CD4-positive, alpha-beta T cell (primary cell): ENCODE measurements at regions not wholly inside any gene's neighbourhood (a gene's known extent, or its start where the extent isn't known, plus 50 kb on each side); places are given as distances from the start of the nearest gene placed in this dataset.

ENCODE experiments used
- ATAC-seq: fragments of 200-7000 bp; cut with Tn5 transposase; one replicate; pipeline ENCODE4 v1.10.0; 2022; ENCODE audit warnings: mild to moderate bottlenecking; ENCODE audit not compliant: poor library complexity
- CTCF ChIA-PET: fragments of 350-600 bp; sonication (Branson Sonifier 250); formaldehyde crosslinking; loops from one replicate; lab custom pipeline; 2021; ENCODE audit warnings: antibody characterized with exemption, inconsistent platforms; lab: Charles Lee
- POLR2A ChIA-PET: fragments of 350-600 bp; sonication (Branson Sonifier 250); formaldehyde crosslinking; loops from one replicate; lab custom pipeline; 2021; ENCODE audit warnings: antibody characterized with exemption, inconsistent platforms; lab: Charles Lee
- DNase-seq, 14 experiments: peaks; one replicate each; pipeline ENCODE4 v3.0.0-alpha.2; 2013 to 2020; ENCODE audit warnings: mixed read lengths in 2 of 14
- H3K27ac ChIP-seq, 2 donors: one replicate each; pipeline versions ENCODE4 v1.5.1 to v1.7.0; 2013; ENCODE audit warnings: low read length in 2 of 2, low read depth in 1 of 2, mild to moderate bottlenecking in 1 of 2
- H3K27me3 ChIP-seq, 2 experiments: 1 replicate in 1 of 2; 2 replicates in 1 of 2; pipeline versions ENCODE4 v1.6.1 to v1.7.0; 2013; ENCODE audit warnings: low read length in 2 of 2, control low read depth in 1 of 2, mild to moderate bottlenecking in 1 of 2, moderate library complexity in 1 of 2; ENCODE audit not compliant: insufficient read depth in 2 of 2, control insufficient read depth in 1 of 2
- H3K36me3 ChIP-seq: one replicate; pipeline ENCODE4 v1.6.1; 2013; ENCODE audit warnings: low read length, control low read depth; ENCODE audit not compliant: insufficient read depth
- H3K4me1 ChIP-seq: one replicate; pipeline ENCODE4 v1.6.1; 2013; ENCODE audit warnings: low read length, control low read depth; ENCODE audit not compliant: insufficient read depth
- H3K4me3 ChIP-seq: one replicate; pipeline ENCODE4 v1.5.1; 2013; ENCODE audit warnings: mild to moderate bottlenecking, low read length, moderate library complexity
- H3K9me3 ChIP-seq, 2 experiments: 1 replicate in 1 of 2; 2 replicates in 1 of 2; pipeline versions ENCODE4 v1.6.1 to v1.7.0; 2013; ENCODE audit warnings: low read length in 2 of 2, mild to moderate bottlenecking in 2 of 2, control low read depth in 1 of 2, moderate library complexity in 1 of 2; ENCODE audit not compliant: control insufficient read depth in 1 of 2, insufficient read depth in 1 of 2
- H3K27ac Mint-ChIP-seq: one replicate; pipeline ENCODE4 v1.8.0; 2020; ENCODE audit warnings: mixed read lengths
- H3K27me3 Mint-ChIP-seq: one replicate; pipeline ENCODE4 v1.8.0; 2021; ENCODE audit warnings: mixed read lengths
- H3K36me3 Mint-ChIP-seq: one replicate; pipeline ENCODE4 v1.8.0; 2021; ENCODE audit warnings: low read depth, mixed read lengths
- H3K4me1 Mint-ChIP-seq: one replicate; pipeline ENCODE4 v1.8.0; 2021; ENCODE audit warnings: low read depth, mixed read lengths
- H3K4me3 Mint-ChIP-seq: one replicate; pipeline ENCODE4 v1.8.0; 2020; ENCODE audit warnings: mild to moderate bottlenecking, mixed read lengths
- H3K9me3 Mint-ChIP-seq: one replicate; pipeline ENCODE4 v1.8.0; 2020; ENCODE audit warnings: mixed read lengths
- CTCF ChIP-seq: fragments of 200-600 bp; IDR thresholded peaks from one replicate; pipeline ENCODE4 v1.8.0; 2022; ENCODE audit warnings: antibody characterized with exemption, mild to moderate bottlenecking
- intact Hi-C, 2 experiments: fragments of 100-400 bp; cut with DNase I in 1 of 2; cut with micrococcal nuclease in 1 of 2; formaldehyde crosslinking; loops; one replicate each; pipeline versions ENCODE4 v1.15.1 to v1.9.0; 2023 to 2025; cut with DNase I, micrococcal nuclease

DNA sequence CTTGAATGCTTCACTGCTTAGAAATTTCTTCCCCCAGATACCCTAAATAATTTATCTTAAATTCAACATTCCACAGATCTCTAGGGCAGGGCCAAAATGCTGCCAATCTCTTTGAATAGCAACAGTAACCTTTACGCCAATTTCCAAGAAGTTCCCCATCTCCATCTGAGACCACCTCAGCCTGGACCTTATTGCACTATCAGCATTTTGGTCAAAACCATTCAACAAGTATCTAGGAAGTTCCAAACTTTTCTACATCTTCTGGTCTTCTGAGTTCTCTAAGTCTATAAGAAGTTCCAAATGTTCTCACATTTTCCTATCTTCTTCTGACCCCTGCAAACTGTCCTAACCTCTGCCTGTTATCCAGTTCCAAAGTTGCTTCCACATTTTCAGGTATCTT is 1306.9 kb upstream of the SORCS1 start:
- Mint-ChIP-seq H3K36me3 (no peaks in the 10 kb centered on the region), H3K9me3 (peaks cover 12% of the 10 kb centered on the region), H3K27me3 (peaks cover 8% of the 10 kb centered on the region), H3K27ac (no peak overlapping the region), H3K4me1 (no peaks in the 10 kb centered on the region), H3K4me3 (no peak overlapping the region)
- Histone ChIP-seq H3K4me1 (no peaks in the 10 kb centered on the region), H3K27me3 (peaks cover 0 to 5% of the 10 kb centered on the region in 2 experiments), H3K9me3 (peaks cover 0 to 10% of the 10 kb centered on the region in 2 experiments), H3K36me3 (no peaks in the 10 kb centered on the region), H3K4me3 (no peak overlapping the region), H3K27ac (no peak overlapping the region)
- POLR2A ChIA-PET: no interaction called here
- no peak for DNase-seq
- ATAC-seq: no peak
- CTCF ChIA-PET: no interaction called here
- intact Hi-C loops: no loop called here
- no peak for TF ChIP-seq CTCF

DNA sequence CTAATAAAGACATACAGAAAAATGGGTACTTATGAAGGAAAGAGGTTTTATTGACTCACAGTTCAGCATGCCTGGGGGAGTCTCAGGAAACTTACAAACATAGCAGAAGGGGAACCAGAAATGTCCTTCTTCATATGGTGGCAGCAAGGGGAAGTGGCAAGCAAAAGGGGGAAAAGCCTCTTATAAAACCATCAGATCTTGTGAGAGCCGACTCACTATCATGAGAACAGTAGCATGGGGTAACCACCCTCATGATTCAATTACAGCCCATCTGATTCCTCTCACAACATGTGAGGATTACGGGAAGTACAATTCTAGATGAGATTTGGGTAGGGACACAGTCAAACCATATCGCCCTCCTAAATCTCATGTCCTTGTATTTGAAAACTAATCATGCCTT is 1305.4 kb upstream of the SORCS1 start:
- Histone ChIP-seq H3K27me3 (peaks cover 0 to 9% of the 10 kb centered on the region in 2 experiments), H3K36me3 (no peaks in the 10 kb centered on the region), H3K9me3 (peaks cover 0 to 15% of the 10 kb centered on the region in 2 experiments), H3K27ac (no peak overlapping the region), H3K4me1 (no peaks in the 10 kb centered on the region), H3K4me3 (no peak overlapping the region)
- POLR2A ChIA-PET: no interaction called here
- H3K27ac Mint-ChIP-seq: no peak overlapping the region
- CTCF ChIA-PET: no interaction called here
- peaks cover 4% of the 10 kb centered on the region for H3K9me3 Mint-ChIP-seq
- DNase-seq (peak in 2 of 14 experiments; percentile 1 to 5), ATAC-seq (no peak)
- no peaks in the 10 kb centered on the region for H3K36me3 Mint-ChIP-seq
- TF ChIP-seq CTCF: no peak
- H3K27me3 Mint-ChIP-seq: peaks cover 8% of the 10 kb centered on the region
- no peak overlapping the region for H3K4me3 Mint-ChIP-seq
- no peaks in the 10 kb centered on the region for H3K4me1 Mint-ChIP-seq
- intact Hi-C loops: no loop called here

DNA sequence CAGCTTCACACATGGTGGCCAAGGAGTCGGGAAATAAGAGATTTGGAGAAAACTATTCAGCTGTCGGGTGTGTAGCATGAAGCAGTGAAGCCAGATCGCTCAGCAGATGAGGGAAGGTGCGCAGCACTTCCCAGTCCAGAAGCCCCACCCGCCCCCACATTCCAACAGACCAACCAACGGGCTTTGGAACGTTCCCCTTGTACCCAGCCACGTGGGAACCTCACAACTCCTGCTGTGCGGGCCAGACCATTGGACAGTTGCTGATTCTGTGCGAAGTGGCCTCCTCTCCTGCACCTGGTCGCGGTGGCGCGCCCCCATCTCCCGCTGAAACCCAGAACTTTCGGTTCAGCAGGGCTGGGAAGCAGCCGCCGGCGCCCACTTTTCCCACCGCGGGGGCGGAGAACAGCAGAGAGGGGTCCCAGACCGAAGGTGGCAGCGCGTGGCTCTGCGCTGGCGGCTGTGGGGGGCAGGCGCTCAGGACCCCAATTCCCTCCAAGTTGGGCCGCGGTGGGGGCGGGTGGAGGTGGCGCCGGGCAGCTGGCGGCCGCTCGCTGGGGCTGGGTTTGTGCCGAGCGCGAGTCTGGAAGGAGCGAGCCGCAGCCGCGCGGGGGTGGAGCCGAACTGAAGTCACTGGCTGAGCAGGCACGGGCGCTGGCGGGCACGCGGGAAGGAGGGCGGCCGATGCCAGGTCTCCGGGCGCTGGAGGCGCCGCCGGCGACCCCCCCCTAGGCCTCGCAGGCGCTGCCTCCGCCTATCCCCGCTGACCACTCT is 1301.5 kb upstream of the SORCS1 start:
- no peak overlapping the region for H3K27ac ChIP-seq
- H3K4me1 Mint-ChIP-seq: no peaks in the 10 kb centered on the region
- no peak overlapping the region for H3K27ac Mint-ChIP-seq
- no peaks in the 10 kb centered on the region for H3K36me3 ChIP-seq
- H3K4me3 ChIP-seq: no peak overlapping the region
- no peak for DNase-seq
- intact Hi-C loops: no loop called here
- H3K27me3 ChIP-seq: peaks cover 0 to 10% of the 10 kb centered on the region in 2 experiments
- ChIA-PET CTCF (no interaction called here), POLR2A (no interaction called here)
- ATAC-seq: no peak
- no peak overlapping the region for H3K4me3 Mint-ChIP-seq
- H3K27me3 Mint-ChIP-seq: peaks cover 8% of the 10 kb centered on the region
- no peaks in the 10 kb centered on the region for H3K4me1 ChIP-seq
- H3K36me3 Mint-ChIP-seq: no peaks in the 10 kb centered on the region
- no peak for TF ChIP-seq CTCF
- peaks cover 2% of the 10 kb centered on the region for H3K9me3 Mint-ChIP-seq
- peaks cover 0 to 14% of the 10 kb centered on the region in 2 experiments for H3K9me3 ChIP-seq
